ENCODE measurements at regions not wholly inside any gene's neighbourhood (a gene's known extent, or its start where the extent isn't known, plus 50 kb on each side); places are given as distances from the start of the nearest gene placed in this dataset.

DNA sequence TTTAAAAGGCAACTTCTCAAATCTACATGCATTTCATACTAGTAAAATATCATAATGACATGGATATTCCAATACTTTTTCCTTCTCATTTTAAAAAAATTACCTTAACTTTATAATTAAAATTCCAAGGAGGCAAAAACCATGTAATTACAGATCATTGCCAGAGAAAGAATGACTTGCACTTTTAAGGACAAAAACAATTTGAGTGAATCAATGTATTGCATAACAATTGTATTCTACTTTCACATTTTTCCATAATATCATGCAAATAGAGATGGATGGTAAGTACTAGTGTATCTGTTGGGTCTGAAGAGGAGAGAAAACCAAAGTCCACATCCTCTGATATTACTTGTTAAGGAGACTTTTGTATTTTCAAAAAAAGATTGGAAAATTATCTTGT lies 89.5 kb upstream of the NCK2 start:
- TF ChIP-seq, protein P1, sequence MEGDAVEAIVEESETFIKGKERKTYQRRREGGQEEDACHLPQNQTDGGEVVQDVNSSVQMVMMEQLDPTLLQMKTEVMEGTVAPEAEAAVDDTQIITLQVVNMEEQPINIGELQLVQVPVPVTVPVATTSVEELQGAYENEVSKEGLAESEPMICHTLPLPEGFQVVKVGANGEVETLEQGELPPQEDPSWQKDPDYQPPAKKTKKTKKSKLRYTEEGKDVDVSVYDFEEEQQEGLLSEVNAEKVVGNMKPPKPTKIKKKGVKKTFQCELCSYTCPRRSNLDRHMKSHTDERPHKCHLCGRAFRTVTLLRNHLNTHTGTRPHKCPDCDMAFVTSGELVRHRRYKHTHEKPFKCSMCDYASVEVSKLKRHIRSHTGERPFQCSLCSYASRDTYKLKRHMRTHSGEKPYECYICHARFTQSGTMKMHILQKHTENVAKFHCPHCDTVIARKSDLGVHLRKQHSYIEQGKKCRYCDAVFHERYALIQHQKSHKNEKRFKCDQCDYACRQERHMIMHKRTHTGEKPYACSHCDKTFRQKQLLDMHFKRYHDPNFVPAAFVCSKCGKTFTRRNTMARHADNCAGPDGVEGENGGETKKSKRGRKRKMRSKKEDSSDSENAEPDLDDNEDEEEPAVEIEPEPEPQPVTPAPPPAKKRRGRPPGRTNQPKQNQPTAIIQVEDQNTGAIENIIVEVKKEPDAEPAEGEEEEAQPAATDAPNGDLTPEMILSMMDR (conservative IDR thresholded peaks at IDR 0.05 in 1 of 2, IDR thresholded peaks at IDR 0.05 in 1 of 2; ENCODE audit: extremely low read depth in 1 of 2, insufficient read depth in 1 of 2, low read depth in 1 of 2, low read length in 2 of 2): no peak
- no peak for TF ChIP-seq EZH2 (IDR thresholded peaks at IDR 0.05; ENCODE audit: borderline replicate concordance, low read length)
